Ectodermal cell (in vitro differentiated cells): ENCODE measurements at regions not wholly inside any gene's neighbourhood (a gene's known extent, or its start where the extent isn't known, plus 50 kb on each side); places are given as distances from the start of the nearest gene placed in this dataset.

ENCODE experiments used
- H3K27ac ChIP-seq: 2 replicates; pipeline ENCODE4 v1.7.0; 2013; ENCODE audit warnings: mild to moderate bottlenecking, low read depth, low read length; ENCODE audit not compliant: insufficient read depth, poor library complexity, severe bottlenecking
- H3K27me3 ChIP-seq: 2 replicates; pipeline ENCODE4 v1.7.0; 2013; ENCODE audit warnings: mild to moderate bottlenecking, low read length; ENCODE audit not compliant: insufficient read depth, control insufficient read depth, poor library complexity, severe bottlenecking
- H3K36me3 ChIP-seq: one replicate; pipeline ENCODE4 v1.7.0; 2013; ENCODE audit warnings: low read length; ENCODE audit not compliant: control insufficient read depth, insufficient read depth
- H3K4me1 ChIP-seq: one replicate; pipeline ENCODE4 v1.7.0; 2013; ENCODE audit warnings: low read length; ENCODE audit not compliant: control insufficient read depth, insufficient read depth
- H3K4me3 ChIP-seq: 2 replicates; pipeline ENCODE4 v1.7.0; 2013; ENCODE audit warnings: low read depth, low read length, control low read depth; ENCODE audit not compliant: insufficient read depth
- H3K9me3 ChIP-seq: 2 replicates; pipeline ENCODE4 v1.7.0; 2013; ENCODE audit warnings: mild to moderate bottlenecking, low read length, moderate library complexity; ENCODE audit not compliant: control insufficient read depth
- WGBS, 2 experiments: methylation state at CpG; one replicate each; pipeline ENCODE4 v1.1.7; 2013; ENCODE audit warnings: missing lambda C conversion rate in 2 of 2; 5-methylcytosine and 5-hydroxymethylcytosine counted together

- H3K4me1 ChIP-seq, result no peaks in the 10 kb centered on the region
- H3K27ac ChIP-seq, result no peak overlapping the region
- no peak overlapping the region for H3K4me3 ChIP-seq
- peaks cover 5% of the 10 kb centered on the region for H3K9me3 ChIP-seq
- 89 to 90% methylated on average over 2 of the region's 2 CpGs for WGBS, 2 experiments
- peaks cover 4% of the 10 kb centered on the region for H3K36me3 ChIP-seq
- H3K27me3 ChIP-seq, result no peaks in the 10 kb centered on the region
Measured at GRCh38 chr2:39522518-39522877, 85.4 kb upstream of the MAP4K3 start.

GRCh38 chr2:39523308-39524044 is 86.4 kb upstream of the MAP4K3 start:
- H3K4me1 ChIP-seq, result no peaks in the 10 kb centered on the region
- H3K27me3 ChIP-seq, result no peaks in the 10 kb centered on the region
- peaks cover 4% of the 10 kb centered on the region for H3K36me3 ChIP-seq
- no peak overlapping the region for H3K27ac ChIP-seq
- H3K4me3 ChIP-seq, result no peak overlapping the region
- WGBS, 2 experiments, result 86 to 87% methylated on average over 2 of the region's 2 CpGs
- H3K9me3 ChIP-seq, result peaks cover 5% of the 10 kb centered on the region

GRCh38 chr2:39524061-39524460 is 87.0 kb upstream of the MAP4K3 start:
- Histone ChIP-seq H3K27ac (no peak overlapping the region), H3K4me1 (no peaks in the 10 kb centered on the region), H3K36me3 (peaks cover 4% of the 10 kb centered on the region), H3K4me3 (no peak overlapping the region), H3K27me3 (no peaks in the 10 kb centered on the region), H3K9me3 (peaks cover 5% of the 10 kb centered on the region)
- WGBS, 2 experiments, result 87 to 97% methylated on average over 2 of the region's 2 CpGs

GRCh38 chr2:39524756-39525635 is 87.9 kb upstream of the MAP4K3 start:
- WGBS, 2 experiments, result 90% methylated on average over 7 of the region's 7 CpGs
- H3K27me3 ChIP-seq, result no peaks in the 10 kb centered on the region
- no peaks in the 10 kb centered on the region for H3K4me1 ChIP-seq
- peaks cover 4% of the 10 kb centered on the region for H3K36me3 ChIP-seq
- no peak overlapping the region for H3K27ac ChIP-seq
- peaks cover 5% of the 10 kb centered on the region for H3K9me3 ChIP-seq
- no peak overlapping the region for H3K4me3 ChIP-seq

- H3K4me1 ChIP-seq, result no peaks in the 10 kb centered on the region
- no peaks in the 10 kb centered on the region for H3K27me3 ChIP-seq
- H3K9me3 ChIP-seq, result peaks cover 5% of the 10 kb centered on the region
- no peak overlapping the region for H3K4me3 ChIP-seq
- WGBS, 2 experiments, result 88 to 91% methylated on average over 7 of the region's 7 CpGs
- H3K27ac ChIP-seq, result no peak overlapping the region
- peaks cover 4% of the 10 kb centered on the region for H3K36me3 ChIP-seq
Measured at GRCh38 chr2:39525636-39526412, 88.7 kb upstream of the MAP4K3 start.

GRCh38 chr2:39528701-39529100 is 91.6 kb upstream of the MAP4K3 start:
- 90 to 94% methylated on average over 5 of the region's 5 CpGs for WGBS, 2 experiments
- Histone ChIP-seq H3K4me3 (no peak overlapping the region), H3K36me3 (no peaks in the 10 kb centered on the region), H3K27me3 (no peaks in the 10 kb centered on the region), H3K4me1 (no peaks in the 10 kb centered on the region), H3K9me3 (no peaks in the 10 kb centered on the region), H3K27ac (no peak overlapping the region)

GRCh38 chr2:39529836-39530235 is 92.8 kb upstream of the MAP4K3 start:
- 91 to 100% methylated on average over 1 of the region's 1 CpG for WGBS, 2 experiments
- no peaks in the 10 kb centered on the region for H3K9me3 ChIP-seq
- no peak overlapping the region for H3K27ac ChIP-seq
- no peaks in the 10 kb centered on the region for H3K27me3 ChIP-seq
- H3K4me3 ChIP-seq, result no peak overlapping the region
- no peaks in the 10 kb centered on the region for H3K36me3 ChIP-seq
- H3K4me1 ChIP-seq, result no peaks in the 10 kb centered on the region

GRCh38 chr2:39530411-39530866 is 93.4 kb upstream of the MAP4K3 start:
- WGBS, 2 experiments, result 65 to 91% methylated on average over 1 of the region's 1 CpG

GRCh38 chr2:39531220-39531777 is 94.2 kb upstream of the MAP4K3 start:
- no peak overlapping the region for H3K4me3 ChIP-seq
- 88 to 94% methylated on average over 7 of the region's 7 CpGs for WGBS, 2 experiments

More at GRCh38 chr2:39530411-39530866, 93.4 kb upstream of the MAP4K3 start:
- Histone ChIP-seq H3K4me1 (peaks cover 3% of the 10 kb centered on the region), H3K27ac (no peak overlapping the region), H3K36me3 (no peaks in the 10 kb centered on the region), H3K9me3 (no peaks in the 10 kb centered on the region), H3K27me3 (no peaks in the 10 kb centered on the region), H3K4me3 (no peak overlapping the region)

More at GRCh38 chr2:39531220-39531777, 94.2 kb upstream of the MAP4K3 start:
- Histone ChIP-seq H3K36me3 (no peaks in the 10 kb centered on the region), H3K27ac (no peak overlapping the region), H3K27me3 (no peaks in the 10 kb centered on the region), H3K4me1 (peaks cover 5% of the 10 kb centered on the region), H3K9me3 (no peaks in the 10 kb centered on the region)
